Neural cell (in vitro differentiated cells): ENCODE measurements at regions not wholly inside any gene's neighbourhood (a gene's known extent, or its start where the extent isn't known, plus 50 kb on each side); places are given as distances from the start of the nearest gene placed in this dataset.
"Not testable (repeated sequence)": the region's sequence is repeated elsewhere in the genome, so short reads cannot be mapped to it uniquely, and the experiment has no call there.

Source experiments
- H2AFZ ChIP-seq: fragments of 200-600, 300-800 bp; sonication (generic), shearing (Covaris generic); 2 replicates; pipeline ENCODE4 v1.6.0; 2014; ENCODE audit warnings: low read depth, mild to moderate bottlenecking, antibody characterized with exemption, low read length, moderate library complexity
- H3F3A ChIP-seq: fragments of 200-600 bp; shearing (Covaris generic); 2 replicates; pipeline ENCODE4 v1.6.1; 2016; ENCODE audit warnings: mild to moderate bottlenecking, moderate library complexity, mixed read lengths, antibody characterized with exemption, low read length; ENCODE audit not compliant: insufficient read depth, poor library complexity, severe bottlenecking
- H3K27ac ChIP-seq: fragments of 200-600, 300-800 bp; sonication (generic), shearing (Covaris generic); 2 replicates; pipeline ENCODE4 v1.5.1; 2014; ENCODE audit warnings: mild to moderate bottlenecking, low read length, moderate library complexity
- H3K27me3 ChIP-seq: fragments of 300-800, 200-600 bp; sonication (generic), shearing (Covaris generic); 2 replicates; pipeline ENCODE4 v1.6.0; 2014; ENCODE audit warnings: mild to moderate bottlenecking, low read depth, low read length, moderate library complexity; ENCODE audit not compliant: insufficient read depth
- H3K36me3 ChIP-seq: fragments of 300-800, 200-600 bp; sonication (generic), shearing (Covaris generic); 2 replicates; pipeline ENCODE4 v1.5.1; 2014; ENCODE audit warnings: mild to moderate bottlenecking, antibody characterized with exemption, low read length, moderate library complexity; ENCODE audit not compliant: insufficient read depth
- H3K4me2 ChIP-seq: fragments of 300-800, 200-600 bp; sonication (generic), shearing (Covaris generic); 2 replicates; pipeline ENCODE4 v1.6.0; 2014; ENCODE audit warnings: mild to moderate bottlenecking, low read length
- H3K4me3 ChIP-seq: fragments of 300-800, 200-600 bp; sonication (generic), shearing (Covaris generic); 2 replicates; pipeline ENCODE4 v1.5.1; 2014; ENCODE audit warnings: mild to moderate bottlenecking, low read length, moderate library complexity
- H3K79me2 ChIP-seq: fragments of 200-600 bp; shearing (Covaris generic); replicated peaks from 2 replicates; pipeline ENCODE4 v1.6.0; 2014; ENCODE audit warnings: mild to moderate bottlenecking, low read length, moderate library complexity; ENCODE audit not compliant: insufficient read depth
- H3K9ac ChIP-seq: fragments of 300-800, 200-600 bp; sonication (generic), shearing (Covaris generic); 2 replicates; pipeline ENCODE4 v1.6.1; 2016; ENCODE audit warnings: mild to moderate bottlenecking, low read length, mixed read lengths
- H3K9me2 ChIP-seq: fragments of 200-600 bp; shearing (Covaris generic); 2 replicates; pipeline ENCODE4 v1.6.1; 2016; ENCODE audit warnings: mild to moderate bottlenecking, low read length, mixed read lengths; ENCODE audit not compliant: insufficient read depth
- H3K9me3 ChIP-seq: fragments of 200-600, 300-800 bp; sonication (generic), shearing (Covaris generic); 2 replicates; pipeline ENCODE4 v1.6.1; 2016; ENCODE audit warnings: mild to moderate bottlenecking, mixed run types, low read length, moderate library complexity, mixed read lengths
- H4K20me1 ChIP-seq: fragments of 200-600 bp; shearing (Covaris generic); 2 replicates; pipeline ENCODE4 v1.6.1; 2016; ENCODE audit warnings: mild to moderate bottlenecking, mixed run types; ENCODE audit not compliant: insufficient read depth
- EP300 ChIP-seq: fragments of 450-650 bp; conservative IDR thresholded peaks from 2 replicates; pipeline ENCODE4 v1.6.1; 2014; ENCODE audit warnings: antibody characterized with exemption, mild to moderate bottlenecking, moderate library complexity; ENCODE audit not compliant: poor library complexity, severe bottlenecking
- EZH2 ChIP-seq: fragments of 200-600, 300-800 bp; shearing (Covaris generic), sonication (generic); IDR thresholded peaks from 2 replicates; pipeline ENCODE4 v1.6.1; 2014; ENCODE audit warnings: antibody characterized with exemption, low read length, borderline replicate concordance, mild to moderate bottlenecking; ENCODE audit not compliant: insufficient read depth, poor library complexity, severe bottlenecking
- MXI1 ChIP-seq: fragments of 450-650 bp; conservative IDR thresholded peaks from 2 replicates; pipeline ENCODE4 v1.6.1; 2014; ENCODE audit warnings: antibody characterized with exemption, mild to moderate bottlenecking; ENCODE audit not compliant: poor library complexity, severe bottlenecking
- POLR2AphosphoS5 ChIP-seq: IDR thresholded peaks from 2 replicates; pipeline ENCODE4 v1.6.1; 2012
- RAD21 ChIP-seq: fragments of 450-650 bp; conservative IDR thresholded peaks from 2 replicates; pipeline ENCODE4 v1.6.1; 2014; ENCODE audit warnings: antibody characterized with exemption, mild to moderate bottlenecking, moderate library complexity
- SMC3 ChIP-seq: fragments of 450-650 bp; conservative IDR thresholded peaks from 2 replicates; pipeline ENCODE4 v1.6.1; 2014; ENCODE audit warnings: antibody characterized with exemption, mild to moderate bottlenecking, moderate library complexity; ENCODE audit not compliant: poor library complexity
- TAF1 ChIP-seq: IDR thresholded peaks from 2 replicates; pipeline ENCODE4 v1.6.1; 2012; ENCODE audit warnings: low read depth
- TF ChIP-seq, protein P1 (sequence below): fragments of 450-650 bp; IDR thresholded peaks from 2 replicates; pipeline ENCODE4 v1.5.1; 2014; ENCODE audit warnings: antibody characterized with exemption, mild to moderate bottlenecking, moderate library complexity; ENCODE audit not compliant: poor library complexity, severe bottlenecking
- TF ChIP-seq, protein P2 (sequence below): IDR thresholded peaks from 2 replicates; pipeline ENCODE4 v1.6.1; 2012; ENCODE audit warnings: borderline replicate concordance

DNA sequence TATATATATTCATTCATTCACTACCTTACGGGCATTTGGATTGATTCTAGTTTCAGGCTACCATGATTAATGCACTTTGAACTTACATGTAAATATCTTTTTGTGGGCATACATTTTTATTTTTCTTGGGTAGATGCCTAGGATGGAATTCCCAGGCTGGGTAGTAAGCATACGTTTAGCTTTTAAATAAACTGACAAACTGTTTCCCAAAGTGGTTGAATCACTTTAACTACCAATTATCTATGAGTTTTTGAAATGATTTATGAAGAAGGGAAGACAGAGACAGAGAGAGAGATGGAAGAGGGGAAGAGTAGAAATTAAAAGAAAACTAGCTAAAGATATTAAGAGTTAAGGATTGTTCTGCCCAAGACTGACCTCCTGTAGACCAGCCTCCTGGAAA lies 612.6 kb downstream of the PSAT1 start:
- Histone ChIP-seq H3K9me2 (no peaks in the 10 kb centered on the region), H3K9me3 (no peaks in the 10 kb centered on the region), H3K27ac (no peak overlapping the region), H3K9ac (no peak overlapping the region), H3K4me3 (no peak overlapping the region), H3F3A (no peaks in the 10 kb centered on the region), H3K27me3 (no peaks in the 10 kb centered on the region), H3K36me3 (no peaks in the 10 kb centered on the region), H3K4me2 (no peak overlapping the region), H2AFZ (no peak overlapping the region), H3K79me2 (no peaks in the 10 kb centered on the region), H4K20me1 (no peaks in the 10 kb centered on the region)
- TF ChIP-seq TAF1 (no peak), EP300 (no peak), EZH2 (no peak), MXI1 (no peak), RAD21 (no peak), POLR2AphosphoS5 (no peak), SMC3 (no peak)
- TF ChIP-seq, protein P1, sequence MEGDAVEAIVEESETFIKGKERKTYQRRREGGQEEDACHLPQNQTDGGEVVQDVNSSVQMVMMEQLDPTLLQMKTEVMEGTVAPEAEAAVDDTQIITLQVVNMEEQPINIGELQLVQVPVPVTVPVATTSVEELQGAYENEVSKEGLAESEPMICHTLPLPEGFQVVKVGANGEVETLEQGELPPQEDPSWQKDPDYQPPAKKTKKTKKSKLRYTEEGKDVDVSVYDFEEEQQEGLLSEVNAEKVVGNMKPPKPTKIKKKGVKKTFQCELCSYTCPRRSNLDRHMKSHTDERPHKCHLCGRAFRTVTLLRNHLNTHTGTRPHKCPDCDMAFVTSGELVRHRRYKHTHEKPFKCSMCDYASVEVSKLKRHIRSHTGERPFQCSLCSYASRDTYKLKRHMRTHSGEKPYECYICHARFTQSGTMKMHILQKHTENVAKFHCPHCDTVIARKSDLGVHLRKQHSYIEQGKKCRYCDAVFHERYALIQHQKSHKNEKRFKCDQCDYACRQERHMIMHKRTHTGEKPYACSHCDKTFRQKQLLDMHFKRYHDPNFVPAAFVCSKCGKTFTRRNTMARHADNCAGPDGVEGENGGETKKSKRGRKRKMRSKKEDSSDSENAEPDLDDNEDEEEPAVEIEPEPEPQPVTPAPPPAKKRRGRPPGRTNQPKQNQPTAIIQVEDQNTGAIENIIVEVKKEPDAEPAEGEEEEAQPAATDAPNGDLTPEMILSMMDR: no peak
- TF ChIP-seq, protein P2, sequence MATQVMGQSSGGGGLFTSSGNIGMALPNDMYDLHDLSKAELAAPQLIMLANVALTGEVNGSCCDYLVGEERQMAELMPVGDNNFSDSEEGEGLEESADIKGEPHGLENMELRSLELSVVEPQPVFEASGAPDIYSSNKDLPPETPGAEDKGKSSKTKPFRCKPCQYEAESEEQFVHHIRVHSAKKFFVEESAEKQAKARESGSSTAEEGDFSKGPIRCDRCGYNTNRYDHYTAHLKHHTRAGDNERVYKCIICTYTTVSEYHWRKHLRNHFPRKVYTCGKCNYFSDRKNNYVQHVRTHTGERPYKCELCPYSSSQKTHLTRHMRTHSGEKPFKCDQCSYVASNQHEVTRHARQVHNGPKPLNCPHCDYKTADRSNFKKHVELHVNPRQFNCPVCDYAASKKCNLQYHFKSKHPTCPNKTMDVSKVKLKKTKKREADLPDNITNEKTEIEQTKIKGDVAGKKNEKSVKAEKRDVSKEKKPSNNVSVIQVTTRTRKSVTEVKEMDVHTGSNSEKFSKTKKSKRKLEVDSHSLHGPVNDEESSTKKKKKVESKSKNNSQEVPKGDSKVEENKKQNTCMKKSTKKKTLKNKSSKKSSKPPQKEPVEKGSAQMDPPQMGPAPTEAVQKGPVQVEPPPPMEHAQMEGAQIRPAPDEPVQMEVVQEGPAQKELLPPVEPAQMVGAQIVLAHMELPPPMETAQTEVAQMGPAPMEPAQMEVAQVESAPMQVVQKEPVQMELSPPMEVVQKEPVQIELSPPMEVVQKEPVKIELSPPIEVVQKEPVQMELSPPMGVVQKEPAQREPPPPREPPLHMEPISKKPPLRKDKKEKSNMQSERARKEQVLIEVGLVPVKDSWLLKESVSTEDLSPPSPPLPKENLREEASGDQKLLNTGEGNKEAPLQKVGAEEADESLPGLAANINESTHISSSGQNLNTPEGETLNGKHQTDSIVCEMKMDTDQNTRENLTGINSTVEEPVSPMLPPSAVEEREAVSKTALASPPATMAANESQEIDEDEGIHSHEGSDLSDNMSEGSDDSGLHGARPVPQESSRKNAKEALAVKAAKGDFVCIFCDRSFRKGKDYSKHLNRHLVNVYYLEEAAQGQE: no peak

DNA sequence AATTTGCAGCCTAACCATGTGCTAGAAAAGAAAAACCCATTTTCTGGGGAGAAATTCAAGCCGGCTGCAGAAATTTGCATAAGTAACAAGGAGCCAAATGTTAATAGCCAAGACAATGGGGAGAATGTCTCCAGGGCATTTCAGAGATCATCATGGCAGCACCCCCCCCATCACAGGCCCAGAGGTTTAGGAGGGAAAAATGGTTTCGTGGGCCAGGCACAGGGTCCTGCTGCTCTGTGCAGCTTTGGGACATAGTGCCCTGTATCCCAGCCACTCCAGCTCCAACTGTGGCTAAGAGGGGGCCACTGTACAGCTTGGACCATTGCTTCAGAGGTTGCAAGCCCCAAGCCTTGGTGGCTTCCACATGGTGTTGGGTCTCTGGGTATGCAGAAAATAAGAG lies 620.0 kb downstream of the PSAT1 start:
- H3K4me3 ChIP-seq: not testable (repeated sequence)

DNA sequence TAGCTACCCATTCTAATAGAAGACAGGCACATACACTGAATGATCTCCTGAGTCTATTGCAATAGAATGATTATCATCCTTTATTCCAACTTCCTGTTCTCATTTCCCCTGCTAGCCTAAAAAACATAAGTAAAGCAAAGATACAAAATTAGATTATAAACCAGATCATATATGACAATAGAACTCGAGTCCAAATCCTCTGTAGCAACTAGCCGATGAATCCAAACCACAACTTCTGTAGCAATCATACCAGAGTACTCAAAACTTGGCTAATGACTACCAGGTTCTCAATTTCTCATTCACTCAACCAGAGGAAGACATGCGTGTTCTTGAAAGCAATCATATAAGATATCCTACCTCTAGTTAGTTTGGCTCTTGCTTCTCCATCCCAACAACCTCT lies 622.1 kb downstream of the PSAT1 start:
- H4K20me1 ChIP-seq: no peaks in the 10 kb centered on the region

More for the DNA sequence above, 620.0 kb downstream of the PSAT1 start:
- H3K27me3 ChIP-seq, H3F3A ChIP-seq, H3K36me3 ChIP-seq, H3K27ac ChIP-seq, H3K9me2 ChIP-seq, H3K79me2 ChIP-seq, H2AFZ ChIP-seq, H4K20me1 ChIP-seq, H3K9ac ChIP-seq, H3K4me2 ChIP-seq, H3K9me3 ChIP-seq: not testable (repeated sequence)

More for the DNA sequence above, 622.1 kb downstream of the PSAT1 start:
- Histone ChIP-seq H3K4me2 (no peak overlapping the region), H2AFZ (no peak overlapping the region), H3K4me3 (no peak overlapping the region), H3F3A (no peaks in the 10 kb centered on the region), H3K9ac (no peak overlapping the region), H3K9me3 (peaks cover 5% of the 10 kb centered on the region), H3K27ac (no peak overlapping the region), H3K27me3 (no peaks in the 10 kb centered on the region), H3K9me2 (no peaks in the 10 kb centered on the region), H3K79me2 (no peaks in the 10 kb centered on the region), H3K36me3 (no peaks in the 10 kb centered on the region)
- no peak for TF ChIP-seq MXI1
- TF ChIP-seq SMC3: no peak
- TF ChIP-seq EP300: no peak
- no peak for TF ChIP-seq TAF1
- TF ChIP-seq, protein P2: no peak
- TF ChIP-seq, protein P1: no peak
- TF ChIP-seq RAD21: no peak
- no peak for TF ChIP-seq POLR2AphosphoS5
- no peak for TF ChIP-seq EZH2
